Right forelimb (tissue), 1 donor: ENCODE measurements at regions not wholly inside any gene's neighbourhood (a gene's known extent, or its start where the extent isn't known, plus 50 kb on each side); places are given as distances from the start of the nearest gene placed in this dataset.
"Not testable (repeated sequence)": the region's sequence is repeated elsewhere in the genome, so short reads cannot be mapped to it uniquely, and the experiment has no call there.

Experiments used
- DNase-seq: peaks from one replicate; pipeline ENCODE4 v3.0.0-alpha.2; 2018

DNA sequence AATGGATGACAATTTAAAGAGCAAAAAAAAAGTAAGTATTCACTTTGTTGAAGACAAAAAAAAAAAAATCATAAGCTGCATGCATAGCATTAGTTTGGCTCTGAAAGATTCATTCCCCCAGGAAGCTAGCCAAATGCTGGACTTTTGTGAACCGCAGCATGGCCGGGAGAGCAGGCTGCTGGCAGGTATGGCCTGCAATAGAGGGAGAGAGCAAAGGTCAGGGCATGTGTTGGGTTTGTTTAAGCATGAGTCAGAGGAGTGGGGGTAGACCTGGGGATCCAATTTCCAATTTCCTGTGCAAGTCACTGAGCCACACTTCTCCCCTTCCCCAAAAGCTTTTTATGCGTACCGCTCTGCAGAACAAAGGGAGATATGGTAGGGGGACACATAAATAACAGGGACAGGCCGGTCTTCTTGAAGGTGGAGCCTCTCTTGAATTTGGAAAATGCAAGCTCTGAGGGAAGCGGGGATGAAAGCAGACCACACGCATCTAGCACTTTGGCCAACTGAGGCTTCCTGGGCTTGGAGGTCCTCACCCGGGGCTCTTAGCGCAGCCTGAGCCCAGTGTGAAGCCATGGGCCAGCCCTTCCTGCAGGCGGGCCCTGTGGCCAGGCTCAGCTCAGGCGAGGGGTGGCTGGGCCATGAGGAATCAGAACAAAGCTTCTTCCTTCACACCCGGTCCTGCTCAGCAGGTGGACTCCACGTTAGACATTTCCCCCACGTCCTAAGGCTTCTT, 171.1 kb downstream of the TOMM20 start:
- no peak for DNase-seq

- no peak for DNase-seq
Measured at GRCh38 chr1:234956821-234957329, 171.8 kb downstream of the TOMM20 start.

DNA sequence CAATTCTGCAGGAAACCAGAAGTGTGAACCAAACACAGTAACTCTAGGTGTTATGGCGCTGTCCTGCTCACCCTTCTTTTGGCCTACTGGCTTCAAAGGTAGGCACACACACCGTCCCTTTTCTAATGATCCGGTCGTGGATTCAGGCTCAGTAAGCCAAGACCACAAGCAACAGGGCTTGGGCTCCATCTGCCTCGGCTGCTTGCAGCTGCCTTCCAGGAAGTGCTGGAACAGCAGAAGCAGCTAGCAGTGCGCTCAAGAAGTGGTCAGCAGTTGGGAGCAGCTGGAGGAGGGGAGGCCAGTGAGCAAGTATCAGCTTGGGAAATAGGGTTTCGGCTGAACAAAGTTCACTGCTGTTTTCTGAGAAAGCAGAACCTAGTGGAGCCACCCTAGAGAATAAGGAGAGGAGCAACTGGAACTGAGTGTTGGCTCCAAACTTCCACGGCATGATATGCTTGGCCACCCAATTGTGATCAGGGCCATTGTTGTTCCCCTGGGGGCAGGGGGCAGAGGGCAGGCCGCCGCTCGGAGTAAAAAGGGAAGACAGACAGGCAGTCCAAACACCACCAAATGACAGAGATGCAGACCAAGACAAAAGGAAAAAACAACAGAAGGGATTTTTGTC, 173.4 kb downstream of the TOMM20 start:
- DNase-seq: no peak

DNA sequence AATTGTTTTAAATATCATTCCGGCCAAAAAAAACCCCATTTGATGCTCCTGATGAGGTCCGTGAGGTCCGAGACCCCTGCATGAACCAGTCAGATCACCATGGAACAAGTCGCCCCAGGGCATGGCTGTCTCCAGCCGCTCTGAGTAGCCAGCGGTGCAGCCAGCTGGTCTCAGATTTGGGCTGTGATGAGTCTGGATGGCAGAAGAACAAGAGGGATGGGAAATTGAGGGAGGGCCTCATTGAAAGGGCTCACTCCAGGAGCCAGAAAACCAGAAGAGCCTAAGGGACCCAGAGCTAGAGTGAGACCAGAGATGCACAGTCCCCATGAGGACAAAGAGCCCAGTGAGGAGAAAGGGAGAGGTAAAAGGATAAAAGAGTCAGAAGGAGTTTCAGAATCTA, 174.0 kb downstream of the TOMM20 start:
- no peak for DNase-seq

DNA sequence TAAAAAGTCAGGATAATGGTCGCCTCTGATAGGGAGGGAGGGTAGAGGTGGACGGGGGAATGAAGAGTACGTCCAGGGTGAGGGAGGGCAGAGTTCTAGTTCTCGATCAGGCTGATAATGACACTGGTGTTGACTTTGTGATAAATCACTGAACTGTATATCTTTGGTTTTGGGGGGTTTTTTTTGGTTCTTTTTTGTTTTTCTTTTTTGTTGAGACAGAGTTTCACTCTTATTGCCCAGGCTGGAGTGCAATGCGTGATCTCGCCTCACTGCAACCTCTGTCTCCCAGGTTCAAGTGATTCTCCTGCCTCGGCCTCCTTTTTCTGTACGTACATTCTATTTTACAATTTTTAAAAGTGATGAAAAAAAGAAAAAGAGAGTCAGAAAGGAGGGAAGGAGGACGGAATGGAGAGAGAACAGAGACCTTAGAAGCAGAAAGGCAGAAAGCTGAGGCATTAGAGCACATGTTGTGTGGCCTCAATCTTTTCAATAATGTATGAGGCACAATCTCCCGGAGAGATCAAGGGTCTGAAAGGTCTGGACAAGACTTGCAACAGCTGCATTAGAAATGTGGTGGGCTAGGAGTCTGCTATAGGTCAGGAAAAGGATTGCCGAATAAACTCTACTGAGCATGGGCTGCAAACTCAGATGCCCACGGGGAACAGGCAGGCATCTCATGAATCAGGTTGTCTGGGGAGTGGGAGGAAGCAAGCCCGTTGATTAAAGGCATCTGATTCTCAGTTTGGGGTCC, 174.8 kb downstream of the TOMM20 start:
- no peak for DNase-seq

DNA sequence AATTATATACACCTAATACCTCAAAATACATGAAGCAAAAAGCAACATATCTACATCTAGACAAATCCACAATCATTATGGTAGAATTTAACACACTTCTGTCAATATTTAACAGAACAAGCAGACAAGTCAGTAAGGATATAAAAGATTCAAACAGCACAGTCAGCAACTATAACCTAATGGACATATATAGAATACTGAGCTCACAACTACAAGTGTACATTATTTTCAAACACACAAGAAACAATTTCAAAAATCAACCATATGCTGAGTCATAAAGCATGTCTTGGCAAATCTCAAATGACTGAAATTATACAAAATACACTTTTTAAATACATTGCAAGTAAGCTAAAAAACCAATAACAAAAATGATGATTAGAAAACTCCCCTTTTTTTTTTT, 178.0 kb downstream of the TOMM20 start:
- no peak for DNase-seq

- DNase-seq: not testable (repeated sequence)
Measured at GRCh38 chr1:234949528-234949927, 179.1 kb downstream of the TOMM20 start.

DNA sequence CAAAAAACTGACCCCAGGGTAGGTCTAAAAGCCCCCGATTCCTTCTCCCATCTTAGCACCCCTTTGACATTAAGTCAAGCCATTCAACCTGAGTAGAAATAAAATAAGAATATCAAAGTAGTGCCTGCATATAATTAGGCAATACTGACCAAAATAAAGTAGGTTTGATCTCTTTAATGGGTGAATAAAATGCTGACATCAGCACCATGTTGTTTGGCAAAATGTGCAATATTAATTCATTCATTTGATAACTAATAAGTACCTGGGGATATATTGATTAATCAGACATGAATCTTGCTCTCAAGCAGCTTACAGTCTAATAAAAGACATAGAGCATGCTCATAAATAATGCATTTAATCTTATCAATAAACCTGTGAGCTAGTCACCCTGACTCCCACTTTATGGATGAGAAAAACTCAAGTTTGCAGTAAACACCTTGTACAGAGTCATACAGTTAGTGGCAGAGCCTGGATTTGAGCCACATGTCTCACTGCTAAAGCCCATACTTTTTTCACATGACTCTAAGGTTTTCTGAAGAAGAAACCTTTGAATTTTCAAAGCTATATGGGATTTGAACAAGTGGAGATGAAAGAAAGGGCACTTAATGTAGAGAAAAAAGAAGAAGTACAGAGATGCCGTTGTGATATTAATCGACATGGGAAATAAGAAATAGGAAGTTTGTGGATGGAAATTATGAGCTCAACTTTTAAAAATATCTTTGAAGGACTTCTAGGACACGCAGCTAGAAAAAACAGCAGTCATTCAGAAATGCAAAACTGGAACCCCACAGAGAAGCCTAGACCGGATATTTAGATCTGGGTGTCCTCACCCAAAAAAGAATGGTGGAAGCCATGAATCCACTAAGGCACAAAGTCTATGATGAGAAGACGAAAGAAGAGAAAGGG, 183.9 kb downstream of the TOMM20 start:
- DNase-seq: no peak

DNA sequence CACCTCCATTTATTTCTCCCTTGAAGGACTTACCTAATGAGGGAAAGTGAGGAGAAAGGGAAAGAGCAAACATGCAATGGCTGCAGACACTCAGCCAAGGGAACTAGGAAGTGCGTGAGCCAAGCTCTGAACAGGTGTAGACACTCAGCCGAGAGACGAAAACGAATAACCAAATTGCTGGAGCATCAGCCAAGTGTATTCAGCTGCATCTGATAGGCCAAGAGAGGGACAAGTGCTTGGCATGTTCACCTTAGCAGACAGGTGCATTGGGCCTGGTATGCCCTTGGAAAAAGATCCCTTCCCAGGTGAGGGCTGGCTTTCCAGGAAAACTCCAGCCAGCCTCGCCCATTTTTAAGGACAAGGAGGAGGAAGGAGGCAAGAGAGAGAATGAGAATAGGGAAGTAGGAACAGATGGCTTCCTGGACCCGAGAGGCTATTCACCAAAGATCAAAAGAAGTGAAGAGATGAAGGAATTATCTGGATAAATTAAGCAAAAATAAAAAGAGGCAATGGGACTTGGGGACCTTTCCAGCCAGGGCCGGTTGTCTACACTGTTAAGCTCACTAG, 184.7 kb downstream of the TOMM20 start:
- no peak for DNase-seq

DNA sequence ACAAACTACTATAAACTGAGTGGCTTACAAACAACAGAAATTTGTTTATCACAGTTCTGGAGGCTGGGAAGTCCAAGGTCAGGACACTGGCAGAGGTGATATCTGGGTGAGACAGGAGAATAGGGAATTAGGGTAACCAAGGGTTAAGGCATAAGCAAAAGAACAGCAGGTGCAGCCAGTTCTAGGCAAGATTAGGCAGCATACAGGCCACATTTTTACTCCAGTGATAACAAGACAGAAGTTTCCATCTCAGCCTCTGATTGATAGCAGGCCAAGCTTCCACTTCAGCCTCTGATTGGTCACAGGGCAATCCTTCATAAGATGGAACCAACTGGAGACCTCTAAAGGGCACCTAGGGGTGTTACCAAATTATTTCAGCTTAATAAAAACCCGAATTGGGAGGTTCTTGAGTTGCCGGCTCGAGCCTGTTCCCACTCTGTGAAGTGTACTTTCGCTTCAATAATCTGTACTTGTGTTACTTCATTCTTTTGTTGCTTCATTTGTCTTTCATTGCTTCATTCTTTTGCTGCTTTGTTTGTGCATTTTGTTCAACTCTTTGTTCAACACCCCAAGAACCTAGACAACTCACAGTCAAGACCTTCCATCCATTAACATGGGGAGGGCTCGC, 185.6 kb downstream of the TOMM20 start:
- no peak for DNase-seq

- no peak for DNase-seq
Measured at GRCh38 chr1:234942012-234942332, 186.7 kb downstream of the TOMM20 start.

DNA sequence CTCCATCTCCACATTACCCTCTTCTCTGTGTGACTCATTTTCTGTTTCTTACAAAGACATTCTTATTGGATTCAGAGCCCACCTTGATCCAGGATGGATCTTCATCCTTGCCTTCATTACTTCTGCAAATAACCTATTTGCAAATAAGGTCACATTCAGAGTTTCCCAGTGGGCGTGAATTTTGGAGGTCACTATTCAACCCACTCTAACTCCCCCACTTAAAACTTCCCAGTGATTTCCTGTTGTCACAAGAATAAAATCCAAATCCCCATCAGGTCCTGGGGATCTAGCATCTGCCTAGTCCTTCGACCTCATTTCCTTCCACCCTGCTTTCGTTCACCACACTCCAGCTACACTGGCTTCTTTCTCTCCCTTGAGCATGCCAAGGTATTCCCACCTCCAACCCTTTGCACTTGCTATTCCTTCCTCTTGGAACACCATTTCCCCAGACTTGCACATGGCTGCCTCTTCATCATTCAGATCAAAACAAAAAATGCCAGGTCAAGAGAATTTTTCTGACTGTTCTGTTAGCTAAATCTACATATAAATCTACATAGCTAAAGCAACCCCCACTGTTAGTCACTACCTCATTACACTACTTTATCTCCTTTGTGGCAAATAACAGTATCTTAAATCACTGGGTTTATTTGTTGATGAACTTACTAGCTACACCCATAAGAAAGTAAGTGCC, 187.2 kb downstream of the TOMM20 start:
- no peak for DNase-seq

- DNase-seq: no peak
Measured at GRCh38 chr1:234940841-234941240, 187.8 kb downstream of the TOMM20 start.

- DNase-seq: no peak
Measured at GRCh38 chr1:234938924-234939323, 189.7 kb downstream of the TOMM20 start.

- no peak for DNase-seq
Measured at GRCh38 chr1:234938135-234938534, 190.5 kb downstream of the TOMM20 start.

DNA sequence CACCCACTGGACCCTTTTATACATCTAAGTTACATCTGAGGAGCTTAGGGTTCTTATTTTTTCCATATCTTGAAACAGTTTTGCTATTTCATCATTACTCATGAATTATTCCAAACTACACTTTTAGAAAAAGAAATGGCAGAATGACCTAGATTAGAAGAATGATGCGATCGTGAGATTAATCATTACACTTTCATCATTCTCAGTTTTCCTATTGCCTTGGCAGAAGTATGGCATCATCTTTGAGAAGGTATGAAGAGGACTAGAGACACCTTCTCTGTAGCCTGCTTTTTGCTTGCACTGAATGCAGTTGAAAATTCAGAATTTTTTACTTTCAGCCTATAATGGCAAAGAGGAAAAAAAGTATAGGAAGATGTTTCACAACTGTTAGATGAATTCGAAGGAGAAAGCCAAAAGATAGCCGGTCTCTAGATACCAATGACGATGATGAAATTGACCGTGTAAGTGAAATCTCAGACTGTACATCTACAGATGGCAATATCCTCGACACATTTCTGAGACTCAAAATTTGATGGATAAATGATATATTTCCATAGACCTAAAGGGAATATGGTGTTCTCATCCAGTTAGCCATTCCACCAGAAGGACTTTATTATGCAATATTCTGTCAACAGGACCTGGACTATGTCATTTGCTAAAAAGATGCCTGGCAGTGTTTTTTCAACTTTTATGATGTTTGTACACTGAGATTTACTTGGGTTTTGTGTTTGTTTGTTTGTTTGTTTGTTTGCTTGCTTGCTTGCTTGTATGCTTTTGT, 191.8 kb downstream of the TOMM20 start:
- no peak for DNase-seq

DNA sequence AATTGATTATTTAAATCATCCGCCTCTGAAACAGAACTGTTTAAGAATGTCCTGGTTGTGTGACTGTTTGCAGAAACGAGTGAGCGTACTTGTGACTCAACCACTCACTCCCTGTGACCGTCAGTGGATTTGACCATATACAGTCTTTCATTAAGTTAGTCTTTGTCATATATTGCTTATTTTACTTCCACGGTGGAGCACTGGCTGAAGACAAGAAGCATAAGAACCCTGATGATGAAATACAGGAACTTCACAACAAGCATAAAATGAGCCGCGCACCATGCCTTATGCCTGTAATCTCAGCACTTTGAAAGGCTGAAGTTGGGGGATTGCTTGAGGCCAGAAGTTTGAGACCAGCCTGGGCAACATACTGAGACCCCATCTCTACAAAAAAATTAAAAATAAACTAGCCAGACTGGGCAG, 194.0 kb downstream of the TOMM20 start:
- no peak for DNase-seq

DNA sequence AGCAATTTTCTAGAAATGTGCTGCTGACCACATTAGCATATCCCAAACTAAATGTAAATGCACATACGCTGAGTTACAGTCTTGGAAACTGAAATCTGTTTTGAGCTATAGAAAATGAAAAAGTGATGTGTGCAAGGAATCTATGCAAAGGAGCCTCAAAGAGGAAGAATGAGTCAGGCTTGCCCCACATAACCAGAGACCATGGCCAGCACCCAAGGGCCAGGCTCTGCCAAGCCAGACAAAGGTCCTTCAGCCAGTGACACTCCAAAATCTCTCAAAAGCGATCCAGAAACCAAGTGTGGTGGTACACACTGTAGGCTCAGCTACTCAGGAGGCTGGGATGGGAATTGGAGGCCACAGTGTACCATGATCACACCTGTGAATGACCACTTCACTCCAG, 195.2 kb downstream of the TOMM20 start:
- DNase-seq: no peak

DNA sequence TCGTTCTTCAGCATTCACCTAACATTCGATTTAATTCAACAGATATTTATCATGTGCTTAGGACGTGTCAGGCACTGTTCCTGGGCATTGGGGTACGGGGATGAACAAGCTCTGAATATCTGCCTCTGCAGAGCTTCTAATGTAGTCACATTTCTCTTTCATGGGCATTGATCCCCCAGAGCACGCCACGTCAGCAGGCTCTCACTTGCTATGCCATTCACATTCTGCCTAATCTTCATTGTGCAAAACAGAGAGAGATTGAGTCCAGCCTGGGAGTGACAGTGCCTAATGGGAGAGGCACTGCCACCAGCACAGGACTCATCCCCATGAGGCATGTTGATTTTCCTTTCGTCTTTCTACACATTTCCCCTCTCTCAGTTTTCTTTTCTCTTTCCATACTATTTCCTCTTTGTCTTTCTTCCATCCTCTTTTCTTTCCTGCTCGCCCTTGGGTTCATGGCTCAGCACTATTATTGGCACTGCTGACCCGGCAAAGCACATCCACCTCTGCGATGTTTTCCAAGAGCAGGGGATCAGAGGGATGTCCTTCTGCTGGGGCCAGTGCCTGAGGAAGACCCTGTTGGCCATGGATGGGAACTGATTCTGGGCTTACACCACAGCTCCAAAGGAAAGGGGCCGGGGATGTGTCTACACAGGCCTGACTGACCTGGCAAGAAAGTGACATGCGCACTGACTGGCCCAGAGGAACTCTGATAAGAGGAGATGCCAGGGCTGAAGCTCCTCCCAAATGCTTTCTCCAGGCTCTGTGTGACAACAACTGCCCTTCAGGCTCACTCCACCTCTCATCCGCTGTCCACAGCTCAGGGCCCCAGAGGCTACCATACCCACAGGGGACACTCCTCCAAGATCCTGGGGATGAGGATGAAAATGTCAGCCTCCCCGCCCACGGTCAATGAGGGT, 195.9 kb downstream of the TOMM20 start:
- DNase-seq: no peak
